ENCODE measurements at regions not wholly inside any gene's neighbourhood (a gene's known extent, or its start where the extent isn't known, plus 50 kb on each side); places are given as distances from the start of the nearest gene placed in this dataset.

GRCh38 chr2:122180972-122181371 lies 425.5 kb downstream of the TSN start:
- intact Hi-C loops (cut with DNase I) = no loop called here
- no peak for DNase-seq (ENCODE audit: low spot score)

- DNase-seq (ENCODE audit: low spot score) = no peak
- intact Hi-C loops (cut with DNase I) = no loop called here
Observed at GRCh38 chr2:122182616-122183355, 427.3 kb downstream of the TSN start.

- intact Hi-C loops (cut with DNase I) = no loop called here
- no peak for DNase-seq (ENCODE audit: low spot score)
Observed at GRCh38 chr2:122183890-122184289, 428.4 kb downstream of the TSN start.

- intact Hi-C loops (cut with DNase I) = no loop called here
- DNase-seq (ENCODE audit: low spot score) = no peak
Observed at GRCh38 chr2:122186761-122187222, 431.3 kb downstream of the TSN start.

- DNase-seq (ENCODE audit: low spot score) = no peak
- intact Hi-C loops (cut with DNase I) = no loop called here
Observed at GRCh38 chr2:122191331-122191730, 435.9 kb downstream of the TSN start.

- intact Hi-C loops (cut with DNase I) = no loop called here
- no peak for DNase-seq (ENCODE audit: low spot score)
Observed at GRCh38 chr2:122193622-122194021, 438.2 kb downstream of the TSN start.

GRCh38 chr2:122194546-122194945 lies 439.1 kb downstream of the TSN start:
- DNase-seq (ENCODE audit: low spot score) = no peak
- intact Hi-C loops (cut with DNase I) = no loop called here

- DNase-seq (ENCODE audit: low spot score) = no peak
- intact Hi-C loops (cut with DNase I) = no loop called here
Observed at GRCh38 chr2:122203523-122203922, 448.1 kb downstream of the TSN start.

- intact Hi-C loops (cut with DNase I) = no loop called here
- DNase-seq (ENCODE audit: low spot score) = no peak
Observed at GRCh38 chr2:122205641-122206040, 450.2 kb downstream of the TSN start.

GRCh38 chr2:122206101-122206500 lies 450.6 kb downstream of the TSN start:
- no peak for DNase-seq (ENCODE audit: low spot score)
- intact Hi-C loops (cut with DNase I) = no loop called here

- DNase-seq (ENCODE audit: low spot score) = no peak
- intact Hi-C loops (cut with DNase I) = no loop called here
Observed at GRCh38 chr2:122209377-122209776, 453.9 kb downstream of the TSN start.

- intact Hi-C loops (cut with DNase I) = no loop called here
Observed at GRCh38 chr2:122210065-122210464, 454.6 kb downstream of the TSN start.

GRCh38 chr2:122210898-122211856 lies 455.7 kb downstream of the TSN start:
- intact Hi-C loops (cut with DNase I) = no loop called here
- DNase-seq (ENCODE audit: low spot score) = no peak

More at GRCh38 chr2:122210065-122210464, 454.6 kb downstream of the TSN start:
- no peak for DNase-seq (ENCODE audit: low spot score)

GRCh38 chr2:122213312-122213711 lies 457.9 kb downstream of the TSN start:
- intact Hi-C loops (cut with DNase I) = no loop called here
- no peak for DNase-seq (ENCODE audit: low spot score)

GRCh38 chr2:122216071-122216470 lies 460.6 kb downstream of the TSN start:
- no peak for DNase-seq (ENCODE audit: low spot score)
- intact Hi-C loops (cut with DNase I) = no loop called here

- intact Hi-C loops (cut with DNase I) = no loop called here
- DNase-seq (ENCODE audit: low spot score) = no peak
Observed at GRCh38 chr2:122216901-122217300, 461.4 kb downstream of the TSN start.

GRCh38 chr2:122218596-122218995 lies 463.1 kb downstream of the TSN start:
- no peak for DNase-seq (ENCODE audit: low spot score)
- intact Hi-C loops (cut with DNase I) = no loop called here

GRCh38 chr2:122219504-122219903 lies 464.1 kb downstream of the TSN start:
- intact Hi-C loops (cut with DNase I) = no loop called here
- DNase-seq (ENCODE audit: low spot score) = no peak

- intact Hi-C loops (cut with DNase I) = no loop called here
- no peak for DNase-seq (ENCODE audit: low spot score)
Observed at GRCh38 chr2:122221665-122222064, 466.2 kb downstream of the TSN start.

- intact Hi-C loops (cut with DNase I) = no loop called here
- no peak for DNase-seq (ENCODE audit: low spot score)
Observed at GRCh38 chr2:122231296-122231695, 475.8 kb downstream of the TSN start.

Data from posterior vena cava (tissue), 2 donors.